ENCODE measurements at regions not wholly inside any gene's neighbourhood (a gene's known extent, or its start where the extent isn't known, plus 50 kb on each side); places are given as distances from the start of the nearest gene placed in this dataset.

DNA sequence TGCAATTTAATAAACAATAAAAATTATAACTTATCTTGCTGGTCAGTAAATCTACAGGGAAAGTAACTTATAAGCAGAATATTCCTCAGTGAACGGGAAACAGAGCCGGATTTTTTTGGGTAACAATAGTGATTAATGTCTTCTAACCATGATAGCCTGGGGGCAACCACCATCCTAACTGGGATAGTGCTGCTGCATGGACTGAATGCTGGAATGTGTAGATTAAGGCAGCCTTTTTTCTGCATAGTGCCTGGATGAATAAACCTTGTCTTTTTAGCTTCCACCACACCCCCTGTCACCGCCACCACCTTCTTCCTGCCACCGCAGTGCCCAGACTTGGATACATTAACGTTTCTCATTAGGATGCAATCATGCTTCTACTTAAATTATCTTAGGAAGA lies 83.6 kb upstream of the LNX1 start:
- TF ChIP-seq ELF1 (IDR thresholded peaks at IDR 0.05; ENCODE audit: borderline replicate concordance, low read depth), result no peak
- TF ChIP-seq, protein P1, sequence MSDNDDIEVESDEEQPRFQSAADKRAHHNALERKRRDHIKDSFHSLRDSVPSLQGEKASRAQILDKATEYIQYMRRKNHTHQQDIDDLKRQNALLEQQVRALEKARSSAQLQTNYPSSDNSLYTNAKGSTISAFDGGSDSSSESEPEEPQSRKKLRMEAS (IDR thresholded peaks at IDR 0.05), result no peak
- TF ChIP-seq ZNF274 (IDR thresholded peaks at IDR 0.05; ENCODE audit: low read depth, low read length), result no peak
- TF ChIP-seq, protein P2, sequence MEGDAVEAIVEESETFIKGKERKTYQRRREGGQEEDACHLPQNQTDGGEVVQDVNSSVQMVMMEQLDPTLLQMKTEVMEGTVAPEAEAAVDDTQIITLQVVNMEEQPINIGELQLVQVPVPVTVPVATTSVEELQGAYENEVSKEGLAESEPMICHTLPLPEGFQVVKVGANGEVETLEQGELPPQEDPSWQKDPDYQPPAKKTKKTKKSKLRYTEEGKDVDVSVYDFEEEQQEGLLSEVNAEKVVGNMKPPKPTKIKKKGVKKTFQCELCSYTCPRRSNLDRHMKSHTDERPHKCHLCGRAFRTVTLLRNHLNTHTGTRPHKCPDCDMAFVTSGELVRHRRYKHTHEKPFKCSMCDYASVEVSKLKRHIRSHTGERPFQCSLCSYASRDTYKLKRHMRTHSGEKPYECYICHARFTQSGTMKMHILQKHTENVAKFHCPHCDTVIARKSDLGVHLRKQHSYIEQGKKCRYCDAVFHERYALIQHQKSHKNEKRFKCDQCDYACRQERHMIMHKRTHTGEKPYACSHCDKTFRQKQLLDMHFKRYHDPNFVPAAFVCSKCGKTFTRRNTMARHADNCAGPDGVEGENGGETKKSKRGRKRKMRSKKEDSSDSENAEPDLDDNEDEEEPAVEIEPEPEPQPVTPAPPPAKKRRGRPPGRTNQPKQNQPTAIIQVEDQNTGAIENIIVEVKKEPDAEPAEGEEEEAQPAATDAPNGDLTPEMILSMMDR (IDR thresholded peaks at IDR 0.05 in 2 of 3, conservative IDR thresholded peaks at IDR 0.05 in 1 of 3; ENCODE audit: borderline replicate concordance in 1 of 3, insufficient read depth in 1 of 3, low read depth in 2 of 3, low read length in 2 of 3), result no peak
- TF ChIP-seq, protein P3, sequence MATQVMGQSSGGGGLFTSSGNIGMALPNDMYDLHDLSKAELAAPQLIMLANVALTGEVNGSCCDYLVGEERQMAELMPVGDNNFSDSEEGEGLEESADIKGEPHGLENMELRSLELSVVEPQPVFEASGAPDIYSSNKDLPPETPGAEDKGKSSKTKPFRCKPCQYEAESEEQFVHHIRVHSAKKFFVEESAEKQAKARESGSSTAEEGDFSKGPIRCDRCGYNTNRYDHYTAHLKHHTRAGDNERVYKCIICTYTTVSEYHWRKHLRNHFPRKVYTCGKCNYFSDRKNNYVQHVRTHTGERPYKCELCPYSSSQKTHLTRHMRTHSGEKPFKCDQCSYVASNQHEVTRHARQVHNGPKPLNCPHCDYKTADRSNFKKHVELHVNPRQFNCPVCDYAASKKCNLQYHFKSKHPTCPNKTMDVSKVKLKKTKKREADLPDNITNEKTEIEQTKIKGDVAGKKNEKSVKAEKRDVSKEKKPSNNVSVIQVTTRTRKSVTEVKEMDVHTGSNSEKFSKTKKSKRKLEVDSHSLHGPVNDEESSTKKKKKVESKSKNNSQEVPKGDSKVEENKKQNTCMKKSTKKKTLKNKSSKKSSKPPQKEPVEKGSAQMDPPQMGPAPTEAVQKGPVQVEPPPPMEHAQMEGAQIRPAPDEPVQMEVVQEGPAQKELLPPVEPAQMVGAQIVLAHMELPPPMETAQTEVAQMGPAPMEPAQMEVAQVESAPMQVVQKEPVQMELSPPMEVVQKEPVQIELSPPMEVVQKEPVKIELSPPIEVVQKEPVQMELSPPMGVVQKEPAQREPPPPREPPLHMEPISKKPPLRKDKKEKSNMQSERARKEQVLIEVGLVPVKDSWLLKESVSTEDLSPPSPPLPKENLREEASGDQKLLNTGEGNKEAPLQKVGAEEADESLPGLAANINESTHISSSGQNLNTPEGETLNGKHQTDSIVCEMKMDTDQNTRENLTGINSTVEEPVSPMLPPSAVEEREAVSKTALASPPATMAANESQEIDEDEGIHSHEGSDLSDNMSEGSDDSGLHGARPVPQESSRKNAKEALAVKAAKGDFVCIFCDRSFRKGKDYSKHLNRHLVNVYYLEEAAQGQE (IDR thresholded peaks at IDR 0.05; ENCODE audit: low read depth), result no peak
- TF ChIP-seq POLR2AphosphoS5 (IDR thresholded peaks at IDR 0.05; ENCODE audit: low read depth, low read length), result no peak
- no peak for TF ChIP-seq JUND (IDR thresholded peaks at IDR 0.05)
- TF ChIP-seq POLR2A (IDR thresholded peaks at IDR 0.05; ENCODE audit: borderline replicate concordance, extremely low read depth, insufficient read depth, insufficient read length), result no peak
- no peak for TF ChIP-seq EZH2 (IDR thresholded peaks at IDR 0.05)
- no peak for TF ChIP-seq SP1 (IDR thresholded peaks at IDR 0.05; ENCODE audit: low read depth)
- no peak for TF ChIP-seq SIN3A (IDR thresholded peaks at IDR 0.05; ENCODE audit: low read depth)

All from HCT116 (cell line).